SW 1271 (cell line): ENCODE measurements at regions not wholly inside any gene's neighbourhood (a gene's known extent, or its start where the extent isn't known, plus 50 kb on each side); places are given as distances from the start of the nearest gene placed in this dataset.
"Not testable (repeated sequence)": the region's sequence is repeated elsewhere in the genome, so short reads cannot be mapped to it uniquely, and the experiment has no call there.

ENCODE experiments used
- DNase-seq, 2 experiments: peaks; one replicate each; lab custom pipeline; 2025; lab: John Stamatoyannopoulos, UW

- DNase-seq = no peak
Measured at GRCh38 chr4:158122501-158122900, 50.3 kb downstream of the GASK1B start.

DNA sequence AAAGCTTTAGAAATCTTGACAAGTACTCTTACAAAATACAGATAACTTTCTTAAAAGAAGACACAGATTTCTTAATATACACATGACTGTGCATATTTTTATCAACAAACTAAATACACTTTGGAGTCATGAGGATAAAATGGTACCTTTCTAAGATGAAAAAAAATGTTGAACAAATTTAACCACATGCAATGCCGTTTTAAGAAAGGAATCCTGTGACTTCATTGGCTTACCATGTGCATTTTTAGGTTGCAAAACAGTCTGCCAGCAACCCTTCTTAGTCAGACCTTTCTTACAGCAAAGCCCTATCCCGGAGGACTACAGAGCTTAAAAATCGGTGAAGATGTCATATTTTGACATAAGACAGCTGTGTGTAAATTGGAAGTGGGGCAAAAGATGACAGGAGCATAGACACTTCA is 51.7 kb downstream of the GASK1B start:
- no peak for DNase-seq

DNA sequence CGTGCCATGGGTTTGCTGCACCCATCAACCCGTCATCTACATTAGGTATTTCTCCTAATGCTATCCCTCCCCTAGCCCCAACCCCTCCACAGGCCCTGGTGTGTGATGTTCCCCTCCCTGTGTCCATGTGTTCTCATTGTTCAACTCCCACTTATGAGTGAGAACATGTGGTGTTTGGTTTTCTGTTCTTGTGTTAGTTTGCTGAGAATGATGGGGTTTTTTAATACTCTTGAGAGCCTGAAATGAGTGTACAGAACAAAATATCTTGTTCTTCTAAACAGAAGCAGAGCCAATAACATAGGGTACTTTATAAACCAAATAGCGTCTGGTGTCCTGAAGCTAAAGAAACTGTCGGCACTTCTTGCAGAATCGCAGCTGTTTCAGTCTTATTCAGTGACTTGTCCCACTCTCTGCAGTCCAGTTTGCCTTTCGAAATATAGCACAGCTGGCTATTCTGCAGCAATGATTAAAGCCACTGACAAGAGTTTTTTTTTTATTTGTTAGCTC is 52.1 kb downstream of the GASK1B start:
- not testable (repeated sequence) for DNase-seq

GRCh38 chr4:158112611-158113010 is 60.2 kb downstream of the GASK1B start:
- DNase-seq = no peak

GRCh38 chr4:158111241-158111640 is 61.6 kb downstream of the GASK1B start:
- no peak for DNase-seq

DNA sequence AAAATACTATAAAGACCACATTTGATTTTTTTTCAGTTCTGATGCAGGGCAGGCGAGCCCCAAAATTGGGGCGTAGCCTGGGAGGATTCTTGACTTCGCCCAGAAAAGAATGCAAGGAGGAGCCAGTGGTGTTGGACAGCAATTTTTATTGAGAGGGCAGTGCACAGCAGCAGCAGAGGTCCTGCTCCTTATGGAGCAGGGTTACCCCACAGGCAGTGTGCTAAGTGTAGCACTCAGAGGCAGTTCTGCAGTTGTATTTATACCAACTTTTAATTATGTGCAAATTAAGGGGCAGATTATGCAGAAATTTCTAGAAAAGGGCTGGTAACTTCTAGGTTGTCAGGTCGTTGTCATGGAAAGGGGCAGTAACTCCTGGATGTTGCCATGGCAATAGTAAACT is 69.9 kb downstream of the GASK1B start:
- no peak for DNase-seq

- no peak for DNase-seq
Measured at GRCh38 chr4:158099686-158100085, 73.1 kb downstream of the GASK1B start.

DNA sequence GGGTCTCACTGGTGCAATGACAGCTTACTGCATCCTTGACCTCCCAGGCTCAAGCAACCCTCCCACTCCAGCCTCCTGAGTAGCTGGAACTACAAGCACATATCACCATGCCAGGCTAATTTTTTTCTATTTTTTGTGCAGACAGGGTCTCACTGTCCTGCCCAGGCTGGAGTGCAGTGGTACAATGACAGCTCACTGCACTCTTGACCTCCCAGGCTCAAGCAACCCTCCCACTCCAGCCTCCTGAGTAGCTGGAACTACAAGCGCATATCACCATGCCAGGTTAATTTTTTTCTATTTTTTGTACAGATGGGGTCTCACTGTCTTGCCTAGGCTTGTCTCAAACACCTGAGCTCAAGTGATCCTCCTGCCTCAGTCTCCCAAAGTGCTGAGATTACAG is 74.0 kb downstream of the GASK1B start:
- DNase-seq = no peak

DNA sequence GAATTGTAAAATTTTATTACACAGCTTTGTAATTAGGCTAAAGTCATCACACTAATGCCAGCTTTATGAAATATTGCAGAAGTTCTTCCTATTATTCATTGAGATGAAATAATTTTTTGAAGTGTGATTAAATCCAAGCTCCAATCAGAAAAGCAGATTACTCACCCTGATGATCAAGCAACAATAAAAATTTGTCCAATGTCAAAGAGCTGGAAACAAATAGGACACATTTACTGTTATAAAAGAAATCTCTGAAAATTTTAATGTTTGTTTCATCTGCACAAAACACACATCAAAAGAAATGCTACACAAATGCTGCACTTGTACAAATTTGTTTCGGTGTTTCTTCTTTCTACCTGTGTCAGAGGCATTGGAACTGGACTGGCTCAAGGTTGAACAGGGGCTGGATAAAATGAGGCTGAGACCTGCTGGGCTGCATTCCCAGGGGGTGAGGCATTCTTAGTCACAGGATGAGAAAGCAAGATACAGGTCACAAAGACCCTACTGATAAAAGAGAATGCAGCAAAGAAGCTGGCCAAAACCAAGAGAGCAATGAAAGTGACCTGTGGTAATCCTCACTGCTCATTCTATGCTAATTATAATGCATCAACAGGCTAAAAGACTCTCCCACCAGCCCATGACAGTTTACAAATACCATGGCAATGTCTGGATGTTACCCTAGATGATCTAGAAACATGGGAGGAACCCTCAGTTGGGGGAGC is 78.3 kb downstream of the GASK1B start:
- DNase-seq = peak; percentile 2 to 38

DNA sequence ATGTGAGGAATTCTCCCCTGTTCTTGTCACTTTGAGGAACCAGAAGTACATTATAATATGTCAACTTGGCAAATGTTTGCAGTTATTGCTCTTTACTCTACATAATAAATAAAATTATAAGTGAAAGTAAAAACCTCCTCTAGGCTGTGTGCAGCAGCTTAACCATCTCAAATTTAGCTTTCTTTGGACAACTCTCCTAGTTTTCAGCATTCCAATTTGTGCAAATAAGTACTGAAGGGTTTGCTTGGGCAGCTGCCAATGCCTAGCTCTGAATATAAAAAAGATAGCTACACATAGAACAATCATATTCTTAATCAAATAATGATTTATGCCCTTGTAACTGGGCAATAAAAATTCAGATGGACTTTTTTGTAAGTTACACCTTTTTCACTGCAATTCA is 82.5 kb downstream of the GASK1B start:
- no peak for DNase-seq

- not testable (repeated sequence) for DNase-seq
Measured at GRCh38 chr4:158089897-158090296, 82.9 kb downstream of the GASK1B start.

DNA sequence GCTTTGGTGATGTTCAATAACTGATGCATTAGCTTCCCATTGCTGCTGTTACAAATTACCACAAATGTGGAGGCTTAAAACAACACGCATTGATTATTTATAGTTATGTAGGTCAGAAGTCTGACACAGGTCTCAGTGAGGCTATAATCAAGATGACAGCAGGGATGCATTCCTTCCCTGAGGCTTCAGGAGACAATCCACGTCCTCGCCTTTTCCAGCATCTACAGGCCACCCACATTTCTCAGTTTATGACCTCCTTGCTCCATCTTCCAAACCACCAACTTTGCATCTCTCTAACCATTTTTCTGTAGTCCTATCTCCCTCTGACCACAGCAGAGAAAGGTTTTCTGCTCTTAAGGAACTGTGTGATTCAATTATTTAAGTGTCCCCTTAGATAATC is 92.5 kb downstream of the GASK1B start:
- no peak for DNase-seq

- no peak for DNase-seq
Measured at GRCh38 chr4:158079661-158080060, 93.2 kb downstream of the GASK1B start.

GRCh38 chr4:158077835-158078234 is 95.0 kb downstream of the GASK1B start:
- no peak for DNase-seq

- no peak for DNase-seq
Measured at GRCh38 chr4:158074851-158075250, 98.0 kb downstream of the GASK1B start.

DNA sequence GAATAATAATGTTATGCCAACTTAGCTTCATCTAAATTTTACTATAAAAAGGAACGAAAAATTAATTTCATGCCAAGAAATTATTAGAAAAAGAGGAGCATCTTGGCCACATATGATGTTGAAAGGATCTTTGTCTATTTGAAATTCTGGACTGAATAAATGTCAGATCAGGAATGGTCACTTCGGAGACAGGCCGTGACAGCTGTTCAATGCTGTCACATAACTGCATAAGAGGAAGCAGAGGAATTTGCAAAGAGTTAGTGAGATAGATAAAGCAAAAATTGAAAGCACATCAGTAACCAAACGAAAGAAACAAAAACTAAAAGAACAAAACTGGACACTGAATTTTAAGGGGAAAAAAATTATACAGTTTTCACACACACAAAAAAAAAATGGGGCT is 100.9 kb downstream of the GASK1B start:
- no peak for DNase-seq

DNA sequence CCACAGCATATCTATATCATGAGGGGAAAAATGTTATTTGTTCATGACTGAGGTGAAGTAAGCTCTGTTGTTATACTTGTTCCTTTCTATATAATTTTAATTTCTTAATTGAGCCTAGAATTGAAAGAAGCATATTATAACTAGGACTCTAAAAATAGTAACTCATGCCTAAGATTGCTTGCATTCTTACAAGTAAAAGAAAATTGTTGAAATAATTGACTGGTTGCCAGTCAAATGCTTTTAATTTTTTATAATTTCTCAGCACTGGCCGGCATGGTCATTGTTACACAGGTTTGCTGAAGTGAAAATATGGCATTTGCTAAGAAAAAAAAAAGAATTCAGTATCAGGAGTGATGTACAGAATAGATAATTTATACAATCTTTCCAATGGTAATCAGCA is 104.8 kb downstream of the GASK1B start:
- DNase-seq = no peak

GRCh38 chr4:158067646-158068045 is 105.2 kb downstream of the GASK1B start:
- no peak for DNase-seq

DNA sequence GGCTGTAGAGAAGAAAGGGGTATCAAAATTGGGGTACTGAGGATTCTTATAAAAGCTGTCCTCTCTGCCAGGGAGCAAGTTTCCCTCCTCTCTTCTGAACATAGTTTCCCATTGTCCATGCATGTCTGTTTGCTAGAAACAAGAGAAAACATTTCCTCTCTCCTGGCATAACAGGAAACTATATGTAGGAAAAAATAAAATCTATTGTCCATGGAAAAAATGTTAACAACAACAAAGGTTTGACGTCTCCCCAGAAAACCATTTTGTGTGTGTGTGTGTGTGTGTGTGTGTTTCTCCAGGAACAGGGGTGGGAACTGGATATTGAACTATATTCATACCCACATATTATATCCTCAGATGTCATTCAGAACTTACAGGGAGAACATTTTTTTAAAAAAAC is 107.2 kb downstream of the GASK1B start:
- DNase-seq = no peak

GRCh38 chr4:158065176-158065575 is 107.6 kb downstream of the GASK1B start:
- DNase-seq = no peak

- DNase-seq = no peak
Measured at GRCh38 chr4:158056689-158057245, 116.1 kb downstream of the GASK1B start.

- DNase-seq = no peak
Measured at GRCh38 chr4:158055668-158056067, 117.2 kb downstream of the GASK1B start.

GRCh38 chr4:158053801-158054200 is 119.0 kb downstream of the GASK1B start:
- DNase-seq = no peak

DNA sequence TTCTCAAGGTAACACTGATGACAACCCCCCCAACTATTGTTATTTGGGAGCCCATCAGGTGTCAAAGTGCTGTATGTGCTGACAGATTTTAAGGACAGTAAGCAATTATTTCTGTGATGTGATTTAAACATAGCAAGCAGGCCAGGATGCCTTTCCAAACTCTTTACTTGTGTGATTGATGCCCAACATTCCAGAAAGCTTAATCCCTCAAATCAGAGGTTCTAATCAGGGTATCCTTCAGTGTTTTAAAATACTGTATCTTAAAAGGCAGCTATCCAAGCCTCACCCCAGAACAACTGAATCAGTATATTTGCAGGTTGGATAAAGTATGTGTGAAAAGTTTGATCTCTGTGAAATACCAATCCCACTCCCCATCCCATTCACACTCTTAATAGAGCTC is 119.7 kb downstream of the GASK1B start:
- DNase-seq = no peak
